ENCODE measurements at regions not wholly inside any gene's neighbourhood (a gene's known extent, or its start where the extent isn't known, plus 50 kb on each side); places are given as distances from the start of the nearest gene placed in this dataset.

GRCh38 chr15:69568173-69569009 lies 115.8 kb downstream of the RPLP1 start:
- H3K36me3 ChIP-seq (ENCODE audit: control insufficient read depth, insufficient read depth, low read length) = no peaks in the 10 kb centered on the region
- H2BK120ac ChIP-seq (ENCODE audit: low read depth, low read length) = 0 out of 2 replicates have a peak overlapping the region, but pooled peaks have one; percentile 5
- peaks cover 22% of the 10 kb centered on the region for H3K27me3 ChIP-seq (ENCODE audit: control insufficient read depth, insufficient read depth, low read length)
- H3K27ac ChIP-seq (ENCODE audit: insufficient read depth, low read length) = no peak overlapping the region
- POLR2A ChIA-PET (ENCODE audit: unreplicated experiment) = interaction anchor here (0.6 kb wide), 1 partner anchor 1080 kb away, joined by 7 read pairs; no protein-coding TSS in a partner anchor
- H3K4me2 ChIP-seq (ENCODE audit: low read depth, low read length) = peak overlapping the region; percentile 23
- no peak overlapping the region for H3K18ac ChIP-seq (ENCODE audit: low read depth, low read length)
- H4K20me1 ChIP-seq (ENCODE audit: insufficient read depth, low read length) = no peaks in the 10 kb centered on the region
- no peak overlapping the region; the same call in 1 of the 2 replicates for H4K91ac ChIP-seq (ENCODE audit: insufficient read depth, low read depth, low read length)
- WGBS, 2 experiments (ENCODE audit: extremely low coverage in 2 of 2, insufficient read length in 1 of 2) = 20% methylated on average over 1 of the region's 8 CpGs; no CpG with 5 or more reads in 1 of the 2 experiments
- no TSS peak for BruUV-seq (replicated peaks)
- H2AK5ac ChIP-seq (ENCODE audit: low read depth, low read length) = 0 out of 2 replicates have a peak overlapping the region, but pooled peaks have one; percentile 11
- no peak overlapping the region for H4K8ac ChIP-seq (ENCODE audit: low read depth in 2 of 2, low read length in 2 of 2)
- H3K4me1 ChIP-seq (ENCODE audit: control insufficient read depth, insufficient read depth, low read length) = peaks cover 7% of the 10 kb centered on the region
- H3K56ac ChIP-seq (ENCODE audit: extremely low read depth, insufficient read depth, low read length) = no peak overlapping the region
- H3K79me1 ChIP-seq (ENCODE audit: low read depth in 1 of 2, low read length in 2 of 2) = no peaks in the 10 kb centered on the region
- dilution Hi-C loops (cut with HindIII; ENCODE audit: low sequenced_read_pairs, unreplicated experiment) (no loop called here), in situ Hi-C loops (cut with MboI; ENCODE audit: low sequenced_read_pairs) (no loop called here), intact Hi-C loops (cut with micrococcal nuclease) (no loop called here)
- no peak overlapping the region for H3K4me3 ChIP-seq (ENCODE audit: insufficient read depth, low read depth, low read length)
- no peak overlapping the region for H2BK15ac ChIP-seq (ENCODE audit: low read depth, low read length)
- H3K9ac ChIP-seq (ENCODE audit: low read depth, low read length) = no peak overlapping the region
- no peaks in the 10 kb centered on the region for H3K9me3 ChIP-seq (ENCODE audit: control insufficient read depth, insufficient read depth, low read length)
- H2BK5ac ChIP-seq (ENCODE audit: low read depth, low read length, poor library complexity, severe bottlenecking) = no peak overlapping the region
- no peak overlapping the region for H3K23ac ChIP-seq (ENCODE audit: low read depth, low read length)
- H3K4ac ChIP-seq (ENCODE audit: low read depth, low read length) = no peak overlapping the region
- H3K14ac ChIP-seq (replicated peaks; ENCODE audit: low read depth, low read length) = no peak overlapping the region
- H2AFZ ChIP-seq (replicated peaks; ENCODE audit: low read length, poor library complexity) = no peak overlapping the region
- ATAC-seq (ENCODE audit: low read depth) = peak; percentile 94
- H2BK20ac ChIP-seq (ENCODE audit: low read depth, low read length) = no peak overlapping the region
- no peaks in the 10 kb centered on the region for H3K9me1 ChIP-seq (ENCODE audit: insufficient read depth, low read length)
- CTCF ChIA-PET = no interaction called here
- H2AK9ac ChIP-seq (replicated peaks; ENCODE audit: low read depth, low read length, poor library complexity) = no peak overlapping the region
- DNase-seq = peak; percentile 83
- no peak overlapping the region for H4K5ac ChIP-seq (ENCODE audit: low read depth, low read length)
- peak; percentile 92 for TF ChIP-seq CEBPB (IDR thresholded peaks at IDR 0.05; ENCODE audit: low read depth, low read length)
- TF ChIP-seq USF2 (IDR thresholded peaks at IDR 0.05; ENCODE audit: low read depth, low read length) = no peak
- TF ChIP-seq SMC3 (IDR thresholded peaks at IDR 0.05; ENCODE audit: low read depth, low read length) = no peak
- peak; percentile 50 for TF ChIP-seq FOS (IDR thresholded peaks at IDR 0.05; ENCODE audit: low read depth, low read length)
- TF ChIP-seq MXI1 (IDR thresholded peaks at IDR 0.05; ENCODE audit: borderline replicate concordance, low read depth, low read length) = no peak
- no peak for TF ChIP-seq POLR2A (IDR thresholded peaks at IDR 0.05; ENCODE audit: low read depth, low read length)
- no peak for TF ChIP-seq RCOR1 (IDR thresholded peaks at IDR 0.05; ENCODE audit: insufficient replicate concordance, low read length)
- TF ChIP-seq RAD21 (IDR thresholded peaks at IDR 0.05; ENCODE audit: low read length) = no peak
- peak; percentile 53 for TF ChIP-seq BHLHE40 (IDR thresholded peaks at IDR 0.05; ENCODE audit: low read depth, low read length)
- no peak for TF ChIP-seq RFX5 (IDR thresholded peaks at IDR 0.05; ENCODE audit: low read depth, low read length)
- no peak for TF ChIP-seq CTCF (conservative IDR thresholded peaks at IDR 0.05; ENCODE audit: low read depth, low read length)
- TF ChIP-seq MAZ (IDR thresholded peaks at IDR 0.05; ENCODE audit: borderline replicate concordance, low read depth, low read length) = no peak
- TF ChIP-seq CHD1 (IDR thresholded peaks at IDR 0.05; ENCODE audit: low read depth, low read length) = no peak
- no peak for TF ChIP-seq MAFK (IDR thresholded peaks at IDR 0.05; ENCODE audit: low read depth, low read length)
- no peak for TF ChIP-seq ELK1 (IDR thresholded peaks at IDR 0.05; ENCODE audit: borderline replicate concordance, low read depth, low read length)
